ENCODE measurements at regions not wholly inside any gene's neighbourhood (a gene's known extent, or its start where the extent isn't known, plus 50 kb on each side); places are given as distances from the start of the nearest gene placed in this dataset.

DNA sequence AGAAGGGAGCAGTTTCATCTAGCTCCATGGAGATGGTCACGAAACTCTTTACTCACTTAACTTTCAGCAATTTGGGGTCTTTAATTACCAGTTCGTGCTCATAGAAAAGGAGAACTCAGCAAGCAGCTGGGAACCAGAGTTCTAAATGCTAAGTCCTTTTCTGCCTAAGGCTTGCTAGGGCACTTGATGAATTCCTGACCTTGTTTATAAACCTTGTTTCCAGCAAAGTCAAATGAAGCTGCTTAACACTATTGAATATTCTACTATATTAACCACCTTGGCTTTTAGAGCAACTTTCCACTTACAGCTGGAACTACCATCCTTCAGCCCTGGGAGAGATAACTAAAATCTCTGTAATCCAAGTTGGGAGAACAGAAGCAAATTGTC is 79.5 kb upstream of the TSC22D2 start:
- H4K91ac ChIP-seq (replicated peaks; ENCODE audit: insufficient read length, low read length), result no peak overlapping the region
- H3K4ac ChIP-seq (replicated peaks; ENCODE audit: insufficient read length, low read depth, low read length), result no peak overlapping the region
- no peak overlapping the region for H4K8ac ChIP-seq (ENCODE audit: extremely low read depth, insufficient read depth, low read length)
- 97% methylated on average over 2 of the region's 2 CpGs; no CpG with 5 or more reads in 1 of the 2 experiments for WGBS, 2 experiments (ENCODE audit: extremely low coverage in 1 of 2, insufficient coverage in 1 of 2, insufficient read length in 1 of 2, insufficient replicate concordance in 2 of 2, low coverage in 1 of 2, low lambda C conversion rate in 2 of 2, missing lambda C conversion rate in 1 of 2)
- no peaks in the 10 kb centered on the region for H4K20me1 ChIP-seq (replicated peaks in 1 of 2; ENCODE audit: control insufficient read depth in 1 of 2, insufficient read depth in 2 of 2, low read length in 2 of 2)
- H3K27ac ChIP-seq (ENCODE audit: low read depth, low read length), result no peak overlapping the region
- H3K23me2 ChIP-seq (ENCODE audit: low read depth, low read length), result no peaks in the 10 kb centered on the region
- no peaks in the 10 kb centered on the region for H3K36me3 ChIP-seq (ENCODE audit: control insufficient read depth in 2 of 4, insufficient read depth in 4 of 4, low read length in 3 of 4)
- no peaks in the 10 kb centered on the region for H3K79me2 ChIP-seq (ENCODE audit: control insufficient read depth in 1 of 2, insufficient read depth in 2 of 2, low read length in 2 of 2)
- no peak for TF ChIP-seq HDAC2 (IDR thresholded peaks at IDR 0.05; ENCODE audit: borderline replicate concordance in 1 of 2, low read depth in 2 of 2, low read length in 2 of 2)
- TF ChIP-seq, protein P1, sequence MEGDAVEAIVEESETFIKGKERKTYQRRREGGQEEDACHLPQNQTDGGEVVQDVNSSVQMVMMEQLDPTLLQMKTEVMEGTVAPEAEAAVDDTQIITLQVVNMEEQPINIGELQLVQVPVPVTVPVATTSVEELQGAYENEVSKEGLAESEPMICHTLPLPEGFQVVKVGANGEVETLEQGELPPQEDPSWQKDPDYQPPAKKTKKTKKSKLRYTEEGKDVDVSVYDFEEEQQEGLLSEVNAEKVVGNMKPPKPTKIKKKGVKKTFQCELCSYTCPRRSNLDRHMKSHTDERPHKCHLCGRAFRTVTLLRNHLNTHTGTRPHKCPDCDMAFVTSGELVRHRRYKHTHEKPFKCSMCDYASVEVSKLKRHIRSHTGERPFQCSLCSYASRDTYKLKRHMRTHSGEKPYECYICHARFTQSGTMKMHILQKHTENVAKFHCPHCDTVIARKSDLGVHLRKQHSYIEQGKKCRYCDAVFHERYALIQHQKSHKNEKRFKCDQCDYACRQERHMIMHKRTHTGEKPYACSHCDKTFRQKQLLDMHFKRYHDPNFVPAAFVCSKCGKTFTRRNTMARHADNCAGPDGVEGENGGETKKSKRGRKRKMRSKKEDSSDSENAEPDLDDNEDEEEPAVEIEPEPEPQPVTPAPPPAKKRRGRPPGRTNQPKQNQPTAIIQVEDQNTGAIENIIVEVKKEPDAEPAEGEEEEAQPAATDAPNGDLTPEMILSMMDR (IDR thresholded peaks at IDR 0.05; ENCODE audit: control extremely low read depth in 1 of 3, insufficient read depth in 1 of 3, low read depth in 1 of 3, low read length in 3 of 3), result no peak
- TF ChIP-seq, protein P2, sequence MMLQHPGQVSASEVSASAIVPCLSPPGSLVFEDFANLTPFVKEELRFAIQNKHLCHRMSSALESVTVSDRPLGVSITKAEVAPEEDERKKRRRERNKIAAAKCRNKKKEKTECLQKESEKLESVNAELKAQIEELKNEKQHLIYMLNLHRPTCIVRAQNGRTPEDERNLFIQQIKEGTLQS (IDR thresholded peaks at IDR 0.05; ENCODE audit: insufficient read depth, low read depth, low read length), result no peak
- no peak overlapping the region for H2AK5ac ChIP-seq (ENCODE audit: low read depth, low read length)
- POLR2A ChIA-PET (ENCODE audit: partially characterized antibody), result no interaction called here
- H3K4me3 ChIP-seq (ENCODE audit: extremely low read depth in 1 of 4, insufficient read depth in 2 of 4, low read depth in 3 of 4, low read length in 4 of 4), result no peak overlapping the region
- H3K23ac ChIP-seq (ENCODE audit: insufficient read length), result no peak overlapping the region
- H2AFZ ChIP-seq (ENCODE audit: low read length), result no peak overlapping the region
- DNase-seq (ENCODE audit: low read depth in 1 of 2, low spot score in 2 of 2) (no peak), FAIRE-seq (no peak)
- H3K4me2 ChIP-seq (ENCODE audit: insufficient read depth in 1 of 2, low read depth in 2 of 2, low read length in 2 of 2), result no peak overlapping the region
- no peak overlapping the region for H2BK120ac ChIP-seq (replicated peaks; ENCODE audit: low read depth, low read length)
- no peak overlapping the region for H2BK5ac ChIP-seq (ENCODE audit: low read depth, low read length)
- H3K27me3 ChIP-seq (replicated peaks in 1 of 4; ENCODE audit: control insufficient read depth in 3 of 4, extremely low read depth in 1 of 4, insufficient read depth in 3 of 4, low read length in 3 of 4), result no peaks in the 10 kb centered on the region
- H3K9me3 ChIP-seq (ENCODE audit: insufficient read depth in 2 of 2, low read depth in 1 of 2, low read length in 1 of 2), result no peaks in the 10 kb centered on the region
- H2BK20ac ChIP-seq (ENCODE audit: low read length), result no peak overlapping the region
- CTCF ChIA-PET (ENCODE audit: partially characterized antibody), result interaction anchor here (0.6 to 1.0 kb wide), 4 partner anchors 11 to 175 kb away, joined by 3 to 4 read pairs (median 4); no protein-coding TSS in a partner anchor
- no peak overlapping the region for H3K56ac ChIP-seq (replicated peaks; ENCODE audit: insufficient read length, low read depth, low read length)
- no peaks in the 10 kb centered on the region for H3K79me1 ChIP-seq (ENCODE audit: low read depth, low read length)
- no peak overlapping the region for H3K14ac ChIP-seq (ENCODE audit: insufficient read length)
- H2BK12ac ChIP-seq (ENCODE audit: low read depth, low read length), result no peak overlapping the region
- H3K9ac ChIP-seq (replicated peaks in 1 of 4; ENCODE audit: extremely low read depth in 1 of 4, low read depth in 3 of 4, low read length in 3 of 4), result no peak overlapping the region
- H3K18ac ChIP-seq (ENCODE audit: extremely low read depth, low read length), result no peak overlapping the region
- no peak overlapping the region for H4K5ac ChIP-seq (ENCODE audit: insufficient read length, low read depth, low read length)
- H3K4me1 ChIP-seq (replicated peaks in 1 of 4; ENCODE audit: control insufficient read depth in 3 of 4, insufficient read depth in 4 of 4, low read length in 3 of 4), result no peaks in the 10 kb centered on the region
- no peak overlapping the region for H2BK15ac ChIP-seq (ENCODE audit: low read length)
